Right ventricle myocardium superior (tissue), 1 donor: ENCODE measurements at regions not wholly inside any gene's neighbourhood (a gene's known extent, or its start where the extent isn't known, plus 50 kb on each side); places are given as distances from the start of the nearest gene placed in this dataset.
"Not testable (repeated sequence)": the region's sequence is repeated elsewhere in the genome, so short reads cannot be mapped to it uniquely, and the experiment has no call there.

ENCODE experiments used
- ATAC-seq: fragments of 200-7000 bp; cut with Tn5 transposase; one replicate; pipeline ENCODE4 v1.9.1; 2020; ENCODE audit warnings: mild to moderate bottlenecking; ENCODE audit not compliant: poor library complexity
- DNase-seq: peaks from one replicate; pipeline ENCODE4 v3.0.0-alpha.2; 2020
- intact Hi-C: fragments of 100-400 bp; cut with DNase I; formaldehyde crosslinking; loops from one replicate; pipeline ENCODE4 v1.11.2; 2022
- donor health status: DM: no; HTN: yes; CAD: no; lungs with severe emphysema.

DNA sequence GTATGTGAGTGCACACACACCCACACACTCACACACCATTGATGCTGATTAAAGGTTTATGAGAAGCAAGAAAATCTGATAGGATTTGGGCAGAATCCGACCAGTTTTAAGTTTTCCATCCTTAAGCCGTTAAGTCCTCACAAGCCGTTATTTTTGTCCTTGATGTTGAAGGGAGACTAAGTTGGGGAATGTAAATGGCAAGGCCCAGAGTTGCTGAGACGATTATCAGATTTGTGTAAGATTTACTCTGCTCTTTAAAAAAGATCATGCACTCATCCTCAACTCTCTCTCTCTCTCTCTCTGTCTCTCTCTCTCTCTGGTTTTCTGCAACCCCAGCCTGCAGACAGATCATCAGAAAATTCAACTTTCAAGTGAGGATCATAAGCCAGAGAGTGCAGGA lies 238.8 kb downstream of the SMAD2 start:
- intact Hi-C loops, result no loop called here
- ATAC-seq (no peak), DNase-seq (no peak)

- DNase-seq, intact Hi-C loops, ATAC-seq: not testable (repeated sequence)
Observed at GRCh38 chr18:47690778-47691177, 239.7 kb downstream of the SMAD2 start.

DNA sequence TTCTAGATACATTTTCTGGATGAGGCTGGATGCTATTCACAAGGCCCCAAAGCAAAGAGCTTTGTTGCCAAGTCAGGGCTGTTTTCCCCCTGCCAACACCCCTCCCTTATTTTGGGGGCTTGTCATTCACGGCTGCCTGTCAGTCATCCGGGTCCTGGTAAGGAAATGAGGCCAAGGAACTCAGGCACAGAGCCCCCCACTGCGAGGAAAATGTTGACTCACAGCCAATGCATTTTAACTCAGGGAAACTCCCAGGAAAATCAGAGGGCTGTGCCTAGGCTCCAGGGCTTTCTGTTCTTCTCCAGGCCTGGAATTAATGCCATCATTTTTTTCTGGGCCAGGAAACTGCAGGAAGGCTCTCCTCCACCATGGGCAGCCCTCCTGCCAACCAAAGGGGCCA lies 241.1 kb downstream of the SMAD2 start:
- no peak for ATAC-seq
- no peak for DNase-seq
- intact Hi-C loops, result no loop called here

DNA sequence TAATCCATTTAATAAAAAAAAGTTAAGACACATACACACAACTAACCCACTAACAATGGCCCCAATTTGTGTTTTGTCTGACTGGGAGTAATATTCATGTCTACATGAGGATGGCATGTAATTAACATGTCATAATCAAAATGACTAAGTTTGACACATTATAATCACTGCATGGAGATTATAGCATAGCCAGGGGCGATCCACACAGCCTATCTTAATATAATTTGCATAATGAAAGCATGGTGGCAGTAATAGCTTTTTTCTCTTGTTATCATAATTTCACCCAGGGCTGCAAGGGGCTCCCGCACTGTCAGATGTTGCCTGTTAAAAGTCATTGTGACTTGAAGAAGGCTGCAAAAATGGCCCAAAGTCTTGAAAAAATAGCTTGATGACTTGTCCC lies 243.7 kb downstream of the SMAD2 start:
- ATAC-seq (no peak), DNase-seq (no peak)
- intact Hi-C loops, result no loop called here

DNA sequence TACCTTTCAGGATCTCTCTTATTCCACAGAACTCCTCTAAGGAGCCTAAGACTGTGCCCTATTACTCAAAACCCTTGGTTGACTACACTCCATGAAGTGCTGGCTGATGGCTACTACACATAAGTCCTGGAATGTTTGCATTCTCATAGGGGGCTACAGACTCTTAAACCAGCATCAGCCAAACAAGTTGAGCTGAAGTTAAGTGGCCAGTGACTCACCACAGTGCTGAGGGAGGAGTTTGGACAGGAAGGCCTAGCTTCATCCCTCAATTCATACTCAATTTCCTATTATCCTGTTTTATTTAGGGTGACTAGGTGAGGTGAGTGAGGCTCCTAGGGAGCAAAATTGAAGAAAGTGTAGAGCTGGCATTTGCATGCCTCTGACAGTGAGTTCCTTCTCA lies 246.7 kb downstream of the SMAD2 start:
- intact Hi-C loops, result no loop called here
- DNase-seq (no peak), ATAC-seq (no peak)

- ATAC-seq, result no peak
- DNase-seq, result no peak
- intact Hi-C loops, result no loop called here
Observed at GRCh38 chr18:47682876-47683275, 247.6 kb downstream of the SMAD2 start.

GRCh38 chr18:47680488-47680887 lies 250.0 kb downstream of the SMAD2 start:
- intact Hi-C loops, result no loop called here
- ATAC-seq, result no peak

GRCh38 chr18:47679864-47680263 lies 250.6 kb downstream of the SMAD2 start:
- no peak for DNase-seq
- intact Hi-C loops, result no loop called here
- ATAC-seq, result no peak

More at GRCh38 chr18:47680488-47680887, 250.0 kb downstream of the SMAD2 start:
- DNase-seq, result no peak

- ATAC-seq, result no peak
- DNase-seq, result no peak
- intact Hi-C loops, result no loop called here
Observed at GRCh38 chr18:47677952-47678351, 252.5 kb downstream of the SMAD2 start.

GRCh38 chr18:47669815-47670214 lies 260.6 kb downstream of the SMAD2 start:
- DNase-seq, result no peak
- no peak for ATAC-seq
- intact Hi-C loops, result no loop called here

DNA sequence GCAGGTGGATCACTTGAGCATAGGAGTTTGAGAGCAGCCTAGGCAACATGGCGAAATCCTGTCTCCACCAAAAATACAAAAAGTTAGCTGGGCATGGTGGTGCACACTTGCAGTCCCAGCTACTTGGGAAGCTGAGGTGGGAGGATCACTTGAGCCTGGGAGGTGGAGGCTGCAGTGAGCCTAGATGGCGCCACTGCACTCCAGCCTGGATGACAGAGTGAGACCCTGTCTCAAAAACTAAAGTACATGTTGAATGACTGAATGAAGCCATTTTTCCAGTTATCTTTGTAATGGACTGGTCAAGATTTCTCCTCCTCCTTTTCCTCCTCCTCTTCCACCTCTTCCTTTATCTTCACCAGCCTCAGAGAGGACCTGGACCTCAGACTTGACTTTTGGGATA lies 272.0 kb downstream of the SMAD2 start:
- DNase-seq, result no peak
- ATAC-seq, result no peak
- intact Hi-C loops, result no loop called here

- no peak for DNase-seq
- ATAC-seq, result no peak
- intact Hi-C loops, result no loop called here
Observed at GRCh38 chr18:47654988-47655387, 275.5 kb downstream of the SMAD2 start.

DNA sequence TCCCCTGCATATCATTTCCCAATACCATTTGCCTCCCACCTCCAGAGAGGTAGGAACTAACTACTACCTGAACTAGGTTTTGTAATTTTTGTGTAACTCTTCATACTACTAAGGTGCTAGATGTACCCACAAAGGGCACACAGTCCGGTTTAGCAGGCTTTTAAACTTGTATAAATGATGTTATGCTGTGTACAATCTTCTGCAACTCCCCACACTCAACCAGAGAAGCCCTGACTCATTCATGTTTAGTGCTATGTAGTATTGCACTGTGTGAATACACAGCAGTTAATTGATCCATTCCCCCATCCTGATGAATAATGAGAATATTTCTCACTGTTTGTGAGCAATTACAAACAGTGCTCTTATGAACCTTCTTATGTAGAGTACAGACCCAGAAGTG lies 285.6 kb downstream of the SMAD2 start:
- DNase-seq, result no peak
- intact Hi-C loops, result no loop called here

GRCh38 chr18:47637551-47637950 lies 292.9 kb downstream of the SMAD2 start:
- DNase-seq, ATAC-seq, intact Hi-C loops: not testable (repeated sequence)

More for the DNA sequence above, 285.6 kb downstream of the SMAD2 start:
- ATAC-seq, result no peak

GRCh38 chr18:47635416-47635815 lies 295.0 kb downstream of the SMAD2 start:
- DNase-seq, result no peak
- ATAC-seq, result no peak
- intact Hi-C loops, result no loop called here

GRCh38 chr18:47632970-47633635 lies 297.4 kb downstream of the SMAD2 start:
- DNase-seq (no peak), ATAC-seq (no peak)
- intact Hi-C loops, result no loop called here

GRCh38 chr18:47628893-47629292 lies 301.6 kb downstream of the SMAD2 start:
- intact Hi-C loops, result no loop called here
- ATAC-seq, result no peak
- no peak for DNase-seq

DNA sequence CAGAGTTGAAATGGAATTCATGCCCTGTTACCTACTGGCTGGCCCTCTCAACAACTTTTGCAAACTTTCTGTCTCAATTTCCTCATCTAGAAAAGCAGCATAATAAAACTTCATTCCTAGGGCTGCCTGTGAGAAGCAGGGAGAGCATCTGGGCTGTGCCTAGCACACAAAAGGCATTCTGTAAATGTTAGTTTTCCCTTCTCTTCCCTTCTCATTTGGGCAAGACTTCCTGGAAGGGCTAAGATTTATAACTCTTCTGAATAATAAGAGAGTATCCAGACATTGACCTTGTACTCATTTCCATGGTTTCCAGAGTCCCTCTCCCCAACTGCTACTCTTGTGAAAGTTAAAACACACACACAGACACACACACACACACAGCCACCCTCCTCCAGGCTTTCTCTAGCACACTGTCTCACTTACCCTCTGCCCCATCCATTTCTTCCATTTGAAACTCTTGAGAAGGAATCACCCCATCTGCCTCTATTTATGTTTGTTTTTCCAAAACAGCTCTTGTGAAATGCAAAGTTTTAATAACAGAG lies 302.1 kb downstream of the SMAD2 start:
- intact Hi-C loops, result no loop called here
- DNase-seq, result no peak
- ATAC-seq, result no peak

- intact Hi-C loops, result no loop called here
- ATAC-seq, result no peak
- DNase-seq, result no peak
Observed at GRCh38 chr18:47627030-47627429, 303.4 kb downstream of the SMAD2 start.

DNA sequence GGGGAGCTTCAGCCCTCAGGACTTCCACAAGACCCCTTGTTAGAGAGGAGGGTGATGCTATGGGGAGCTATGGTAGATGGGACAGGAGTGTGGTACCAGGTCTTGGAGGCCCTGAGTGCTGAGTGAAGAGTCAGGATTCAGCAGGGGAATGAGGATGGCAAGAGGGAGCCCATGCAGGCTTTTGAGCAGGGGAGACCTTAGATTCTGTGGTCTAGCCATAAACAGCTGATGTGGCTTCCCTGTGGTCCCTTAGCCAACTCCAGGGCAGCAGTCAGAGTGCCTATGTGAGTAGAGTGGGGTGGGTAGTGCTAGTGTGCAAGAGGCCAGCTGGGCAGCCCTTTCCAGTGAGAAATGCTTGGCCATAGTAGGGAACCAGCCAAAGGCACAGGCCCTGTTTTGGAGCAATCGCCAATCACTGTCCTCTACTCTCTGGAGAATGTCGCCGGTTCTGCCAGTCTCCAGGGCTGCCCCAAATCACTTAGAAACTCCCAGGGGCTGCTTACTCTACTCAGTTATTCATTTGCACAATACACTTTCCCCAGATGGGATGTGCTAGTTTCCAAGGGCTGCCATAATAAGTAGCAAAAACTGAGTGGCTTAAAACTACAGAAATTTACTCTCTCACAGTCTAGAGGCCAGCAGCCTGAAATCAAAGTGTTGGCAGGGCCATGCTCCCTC lies 310.5 kb downstream of the SMAD2 start:
- no peak for DNase-seq
- intact Hi-C loops, result no loop called here
- ATAC-seq, result no peak
